Loucy (cell line): ENCODE measurements at regions not wholly inside any gene's neighbourhood (a gene's known extent, or its start where the extent isn't known, plus 50 kb on each side); places are given as distances from the start of the nearest gene placed in this dataset.

Experiments used
- H2AFZ ChIP-seq: fragments of 200-600 bp; sonication (generic); 2 replicates; pipeline ENCODE4 v1.6.0; 2016; ENCODE audit warnings: antibody characterized with exemption, mild to moderate bottlenecking, low read length, moderate library complexity
- H3F3A ChIP-seq: fragments of 200-600 bp; 2 replicates; pipeline ENCODE4 v1.6.0; 2016; ENCODE audit warnings: antibody characterized with exemption, low read depth, mild to moderate bottlenecking
- H3K27me3 ChIP-seq: fragments of 200-600 bp; sonication (generic); 2 replicates; pipeline ENCODE4 v1.6.1; 2014; ENCODE audit warnings: low read length, mild to moderate bottlenecking; ENCODE audit not compliant: insufficient read depth, poor library complexity, severe bottlenecking
- H3K36me3 ChIP-seq: fragments of 200-600 bp; sonication (generic); 2 replicates; pipeline ENCODE4 v1.6.1; 2016; ENCODE audit warnings: low read length; ENCODE audit not compliant: insufficient read depth
- H3K4me1 ChIP-seq: fragments of 200-600 bp; sonication (generic); 2 replicates; pipeline ENCODE4 v1.5.1; 2014; ENCODE audit warnings: low read length, mild to moderate bottlenecking; ENCODE audit not compliant: insufficient read depth, poor library complexity, severe bottlenecking
- H3K4me2 ChIP-seq: fragments of 200-600 bp; sonication (generic); 2 replicates; pipeline ENCODE4 v1.6.0; 2014; ENCODE audit warnings: antibody characterized with exemption, low read length, low read depth, mild to moderate bottlenecking; ENCODE audit not compliant: poor library complexity, severe bottlenecking
- H3K4me3 ChIP-seq: fragments of 200-600 bp; sonication (generic); 2 replicates; pipeline ENCODE4 v1.5.1; 2014; ENCODE audit warnings: low read length, mild to moderate bottlenecking, mixed read lengths; ENCODE audit not compliant: poor library complexity, severe bottlenecking
- H3K79me2 ChIP-seq: fragments of 200-600 bp; sonication (generic); 2 replicates; pipeline ENCODE4 v1.6.1; 2014; ENCODE audit warnings: low read length; ENCODE audit not compliant: insufficient read depth
- H3K9ac ChIP-seq: fragments of 200-600 bp; sonication (generic); 2 replicates; pipeline ENCODE4 v1.6.0; 2014; ENCODE audit warnings: mild to moderate bottlenecking, low read depth, low read length, moderate library complexity; ENCODE audit not compliant: poor library complexity, severe bottlenecking
- H3K9me2 ChIP-seq: fragments of 200-600 bp; sonication (generic); replicated peaks from 2 replicates; pipeline ENCODE4 v1.6.1; 2016; ENCODE audit warnings: low read depth, low read length, mixed read lengths
- H3K9me3 ChIP-seq: fragments of 200-600 bp; sonication (generic); 2 replicates; pipeline ENCODE4 v1.6.1; 2014; ENCODE audit warnings: mild to moderate bottlenecking, antibody characterized with exemption, low read length, low read depth; ENCODE audit not compliant: insufficient read depth
- H4K20me1 ChIP-seq: fragments of 200-600 bp; sonication (generic); 2 replicates; pipeline ENCODE4 v1.6.0; 2014; ENCODE audit warnings: antibody characterized with exemption, low read length, mild to moderate bottlenecking; ENCODE audit not compliant: insufficient read depth, poor library complexity, severe bottlenecking
- CTCF ChIP-seq: fragments of 200-600 bp; sonication (generic); conservative IDR thresholded peaks from 2 replicates; pipeline ENCODE4 v1.5.1; 2014; ENCODE audit warnings: mild to moderate bottlenecking, antibody characterized with exemption, low read length
- EZH2phosphoT487 ChIP-seq: fragments of 200-600 bp; IDR thresholded peaks from 2 replicates; pipeline ENCODE4 v1.6.1; 2018; ENCODE audit warnings: antibody characterized with exemption, mild to moderate bottlenecking, moderate library complexity, borderline replicate concordance

- TF ChIP-seq EZH2phosphoT487 (no peak), CTCF (no peak)
- H3K4me1 ChIP-seq: no peaks in the 10 kb centered on the region
- no peaks in the 10 kb centered on the region for H3K36me3 ChIP-seq
- no peak overlapping the region for H3K4me2 ChIP-seq
- no peaks in the 10 kb centered on the region for H3F3A ChIP-seq
- H3K9me3 ChIP-seq: no peaks in the 10 kb centered on the region
- no peaks in the 10 kb centered on the region for H3K27me3 ChIP-seq
- no peak overlapping the region for H2AFZ ChIP-seq
- H3K79me2 ChIP-seq: no peaks in the 10 kb centered on the region
- no peaks in the 10 kb centered on the region for H4K20me1 ChIP-seq
- no peak overlapping the region for H3K9ac ChIP-seq
- no peaks in the 10 kb centered on the region for H3K9me2 ChIP-seq
- H3K4me3 ChIP-seq: no peak overlapping the region
Observed at GRCh38 chr2:15719566-15720313, 128.1 kb downstream of the DDX1 start.

- Histone ChIP-seq H3K9me3 (no peaks in the 10 kb centered on the region), H3K27me3 (no peaks in the 10 kb centered on the region), H3K4me2 (no peak overlapping the region), H3K9ac (no peak overlapping the region), H2AFZ (no peak overlapping the region), H3K4me1 (no peaks in the 10 kb centered on the region), H3K4me3 (no peak overlapping the region), H3K36me3 (no peaks in the 10 kb centered on the region), H4K20me1 (no peaks in the 10 kb centered on the region), H3F3A (no peaks in the 10 kb centered on the region), H3K79me2 (no peaks in the 10 kb centered on the region), H3K9me2 (no peaks in the 10 kb centered on the region)
- TF ChIP-seq EZH2phosphoT487: no peak
- no peak for TF ChIP-seq CTCF
Observed at GRCh38 chr2:15720561-15721307, 129.1 kb downstream of the DDX1 start.

- Histone ChIP-seq H3K9ac (no peak overlapping the region), H3K4me2 (no peak overlapping the region), H4K20me1 (no peaks in the 10 kb centered on the region), H3K36me3 (no peaks in the 10 kb centered on the region), H3K9me2 (no peaks in the 10 kb centered on the region), H2AFZ (no peak overlapping the region), H3F3A (no peaks in the 10 kb centered on the region), H3K4me1 (no peaks in the 10 kb centered on the region), H3K27me3 (no peaks in the 10 kb centered on the region), H3K79me2 (no peaks in the 10 kb centered on the region), H3K9me3 (no peaks in the 10 kb centered on the region), H3K4me3 (no peak overlapping the region)
- TF ChIP-seq EZH2phosphoT487 (no peak), CTCF (no peak)
Observed at GRCh38 chr2:15721411-15722067, 129.9 kb downstream of the DDX1 start.
